PC-9 (cell line): ENCODE measurements at regions not wholly inside any gene's neighbourhood (a gene's known extent, or its start where the extent isn't known, plus 50 kb on each side); places are given as distances from the start of the nearest gene placed in this dataset.

Experiments
- CTCF ChIP-seq: fragments of 200-600 bp; sonication (generic); conservative IDR thresholded peaks from 2 replicates; pipeline ENCODE4 v1.6.1; 2017; ENCODE audit warnings: mixed run types, antibody characterized with exemption, mild to moderate bottlenecking, moderate library complexity
- EZH2 ChIP-seq: fragments of 200-600 bp; sonication (generic); IDR thresholded peaks from 2 replicates; pipeline ENCODE4 v1.8.0; 2017; ENCODE audit warnings: antibody characterized with exemption, low read depth

- TF ChIP-seq CTCF: no peak
- no peak for TF ChIP-seq EZH2
Measured at GRCh38 chr11:57081356-57081755, 92.6 kb downstream of the OR5AK2 start.
